NT2/D1 (cell line): ENCODE measurements at regions not wholly inside any gene's neighbourhood (a gene's known extent, or its start where the extent isn't known, plus 50 kb on each side); places are given as distances from the start of the nearest gene placed in this dataset.

Source experiments
- DNase-seq: peaks from one replicate; pipeline ENCODE4 v3.0.0-alpha.2; 2011; ENCODE audit warnings: low read depth, low spot score
- H3K27me3 ChIP-seq: 2 replicates; pipeline ENCODE4 v1.6.0; 2011; ENCODE audit warnings: mild to moderate bottlenecking; ENCODE audit not compliant: insufficient read length, insufficient read depth
- H3K36me3 ChIP-seq: 2 replicates; pipeline ENCODE4 v1.6.1; 2011; ENCODE audit warnings: mild to moderate bottlenecking, low read length, mixed read lengths; ENCODE audit not compliant: insufficient read depth, insufficient read length
- H3K4me1 ChIP-seq: 2 replicates; pipeline ENCODE4 v1.5.1; 2011; ENCODE audit not compliant: insufficient read depth, insufficient read length
- H3K4me3 ChIP-seq: 2 replicates; pipeline ENCODE4 v1.5.1; 2011; ENCODE audit warnings: low read depth; ENCODE audit not compliant: insufficient read length
- H3K9ac ChIP-seq: 2 replicates; pipeline ENCODE4 v1.6.0; 2011; ENCODE audit warnings: low read depth; ENCODE audit not compliant: insufficient read length
- H3K9me3 ChIP-seq: 2 replicates; pipeline ENCODE4 v1.5.1; 2011; ENCODE audit warnings: mild to moderate bottlenecking, low read length; ENCODE audit not compliant: insufficient read depth
- SUZ12 ChIP-seq: IDR thresholded peaks from 2 replicates; pipeline ENCODE4 v1.6.1; 2011; ENCODE audit not compliant: insufficient read length, insufficient read depth; ENCODE audit errors: extremely low read depth
- YY1 ChIP-seq: IDR thresholded peaks from 2 replicates; pipeline ENCODE4 v1.6.1; 2011; ENCODE audit not compliant: insufficient read length, insufficient read depth
- ZNF274 ChIP-seq: IDR thresholded peaks from 2 replicates; pipeline ENCODE4 v1.6.1; 2011; ENCODE audit warnings: mild to moderate bottlenecking, low read depth, low read length

DNA sequence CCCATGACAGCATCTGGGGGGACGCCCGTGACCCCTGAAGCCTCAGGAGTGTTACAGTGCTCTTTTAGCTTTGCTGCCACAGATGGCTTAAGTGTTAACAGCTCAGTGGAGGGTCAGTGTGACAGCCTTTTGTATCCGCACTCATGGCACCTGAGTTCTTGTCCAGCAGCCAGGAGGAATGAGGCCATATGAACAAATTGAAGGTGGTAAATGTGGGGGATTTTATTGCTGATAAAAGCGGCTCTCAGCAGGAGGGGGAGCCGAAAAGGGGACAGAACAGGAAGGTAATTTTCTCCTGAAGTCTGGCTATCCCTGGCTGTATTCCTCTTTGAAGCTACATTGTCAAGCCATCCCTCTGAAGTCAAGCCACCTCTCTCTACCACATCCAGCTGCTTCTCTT is 441.0 kb downstream of the RAPGEF2 start:
- TF ChIP-seq YY1: no peak
- TF ChIP-seq SUZ12: no peak
- TF ChIP-seq ZNF274: no peak
- Histone ChIP-seq H3K9ac (no peak overlapping the region), H3K36me3 (no peaks in the 10 kb centered on the region), H3K4me3 (no peak overlapping the region), H3K27me3 (no peaks in the 10 kb centered on the region), H3K4me1 (no peaks in the 10 kb centered on the region), H3K9me3 (no peaks in the 10 kb centered on the region)
- DNase-seq: no peak

GRCh38 chr4:159545556-159545955 is 442.7 kb downstream of the RAPGEF2 start:
- H3K27me3 ChIP-seq: no peaks in the 10 kb centered on the region
- no peak overlapping the region for H3K4me3 ChIP-seq
- H3K9ac ChIP-seq: no peak overlapping the region
- TF ChIP-seq YY1: no peak
- no peak for TF ChIP-seq ZNF274
- TF ChIP-seq SUZ12: no peak
- no peaks in the 10 kb centered on the region for H3K4me1 ChIP-seq
- H3K36me3 ChIP-seq: no peaks in the 10 kb centered on the region
- DNase-seq: no peak
- no peaks in the 10 kb centered on the region for H3K9me3 ChIP-seq

DNA sequence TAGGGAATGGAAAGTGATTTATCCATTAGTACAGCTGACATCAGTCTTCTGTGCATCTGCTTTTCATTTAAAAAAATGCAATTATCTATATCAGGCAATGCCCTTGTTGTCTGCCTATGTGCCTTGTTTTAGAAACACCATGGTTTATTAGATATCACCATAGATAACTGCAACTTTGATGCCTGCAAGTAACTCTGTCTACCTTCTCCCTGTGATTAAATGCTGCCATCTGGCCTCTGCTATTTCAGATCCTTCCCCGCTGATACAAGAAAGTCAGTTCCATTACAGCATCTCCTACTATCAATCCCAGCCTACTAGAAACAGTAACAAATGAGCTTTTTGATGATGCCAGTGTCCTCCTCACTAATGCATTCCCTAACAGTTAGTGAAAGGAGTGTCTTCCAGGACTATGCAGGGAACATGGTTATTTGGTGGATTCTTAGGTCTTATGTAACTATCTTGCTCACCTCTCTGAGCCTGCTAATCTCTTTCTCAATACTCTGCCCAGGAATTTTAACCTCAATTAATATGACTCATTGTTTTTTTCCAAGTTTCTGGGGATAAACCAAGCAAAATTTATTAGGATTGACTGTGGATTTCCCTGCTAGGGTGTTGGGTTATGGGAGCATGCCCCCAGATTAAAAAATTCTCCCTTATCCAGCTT is 444.9 kb downstream of the RAPGEF2 start:
- Histone ChIP-seq H3K9ac (no peak overlapping the region), H3K27me3 (no peaks in the 10 kb centered on the region), H3K4me1 (no peaks in the 10 kb centered on the region), H3K9me3 (no peaks in the 10 kb centered on the region), H3K36me3 (no peaks in the 10 kb centered on the region), H3K4me3 (no peak overlapping the region)
- no peak for DNase-seq
- TF ChIP-seq SUZ12: no peak
- no peak for TF ChIP-seq YY1
- no peak for TF ChIP-seq ZNF274

DNA sequence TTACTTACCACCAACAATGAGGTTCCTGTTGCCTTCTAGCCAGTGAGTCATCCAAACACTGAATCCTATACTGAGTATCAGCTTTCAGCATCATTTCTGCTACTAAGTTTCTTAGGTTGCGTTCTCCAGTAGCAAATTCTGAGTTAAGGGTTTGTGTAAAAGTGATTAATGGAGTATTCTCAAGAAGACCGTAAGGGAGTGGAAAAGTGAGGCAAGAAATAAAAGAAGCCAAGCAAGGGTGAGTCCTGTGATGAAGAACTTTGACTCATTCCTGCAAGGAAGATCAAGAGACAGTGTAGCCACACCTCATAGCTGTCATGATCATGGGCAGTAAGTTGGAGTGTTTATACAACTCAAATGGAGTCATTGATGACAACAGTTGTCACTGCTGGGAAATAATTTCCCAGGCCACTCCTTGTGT is 446.2 kb downstream of the RAPGEF2 start:
- no peak for DNase-seq
- Histone ChIP-seq H3K36me3 (no peaks in the 10 kb centered on the region), H3K9ac (no peak overlapping the region), H3K4me3 (no peak overlapping the region), H3K27me3 (no peaks in the 10 kb centered on the region), H3K9me3 (no peaks in the 10 kb centered on the region), H3K4me1 (no peaks in the 10 kb centered on the region)
- no peak for TF ChIP-seq YY1
- no peak for TF ChIP-seq ZNF274
- no peak for TF ChIP-seq SUZ12

- H3K36me3 ChIP-seq: no peaks in the 10 kb centered on the region
- no peak for TF ChIP-seq ZNF274
- no peak overlapping the region for H3K9ac ChIP-seq
- no peaks in the 10 kb centered on the region for H3K4me1 ChIP-seq
- no peaks in the 10 kb centered on the region for H3K27me3 ChIP-seq
- no peaks in the 10 kb centered on the region for H3K9me3 ChIP-seq
- no peak for DNase-seq
- H3K4me3 ChIP-seq: no peak overlapping the region
These were observed 448.4 kb downstream of the RAPGEF2 start for GRCh38 chr4:159551281-159551680.

- TF ChIP-seq ZNF274 (no peak), YY1 (no peak), SUZ12 (no peak)
- no peak overlapping the region for H3K9ac ChIP-seq
- H3K4me3 ChIP-seq: no peak overlapping the region
These were observed 450.3 kb downstream of the RAPGEF2 start for GRCh38 chr4:159552979-159553768.

DNA sequence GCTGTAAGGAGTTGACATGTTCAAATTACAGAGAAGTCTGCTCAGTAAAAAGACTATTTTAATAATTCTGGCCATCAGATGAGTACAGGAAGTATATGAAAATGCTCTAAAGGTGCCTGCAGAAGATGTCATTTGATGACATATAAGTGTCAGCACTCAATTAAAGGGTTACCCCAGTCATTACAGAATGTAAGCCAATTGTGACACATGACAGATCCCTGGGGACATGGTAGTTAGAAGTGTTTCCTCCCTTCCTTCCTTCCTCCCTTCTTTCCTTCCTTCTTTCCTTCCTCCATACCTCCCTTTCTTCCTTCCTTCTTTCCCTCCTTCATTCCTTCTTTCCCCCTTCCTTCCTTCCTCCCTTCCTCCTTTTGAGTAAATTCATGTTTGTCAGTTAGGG is 453.0 kb downstream of the RAPGEF2 start:
- Histone ChIP-seq H3K4me3 (no peak overlapping the region), H3K27me3 (no peaks in the 10 kb centered on the region), H3K36me3 (no peaks in the 10 kb centered on the region), H3K9me3 (no peaks in the 10 kb centered on the region), H3K9ac (no peak overlapping the region), H3K4me1 (no peaks in the 10 kb centered on the region)
- no peak for DNase-seq
- TF ChIP-seq SUZ12 (no peak), ZNF274 (no peak), YY1 (no peak)

More at GRCh38 chr4:159552979-159553768, 450.3 kb downstream of the RAPGEF2 start:
- no peak for DNase-seq
- no peaks in the 10 kb centered on the region for H3K36me3 ChIP-seq
- no peaks in the 10 kb centered on the region for H3K27me3 ChIP-seq
- no peaks in the 10 kb centered on the region for H3K4me1 ChIP-seq
- H3K9me3 ChIP-seq: no peaks in the 10 kb centered on the region
